Stomach (tissue), 8 donors: ENCODE measurements at regions not wholly inside any gene's neighbourhood (a gene's known extent, or its start where the extent isn't known, plus 50 kb on each side); places are given as distances from the start of the nearest gene placed in this dataset.

ENCODE experiments used
- DNase-seq, 2 donors: peaks; one replicate each; pipeline versions ENCODE4 v3.0.0 to v3.0.0-alpha.2; 2013 to 2019
- H3K27ac ChIP-seq, 5 donors: fragments of 200-600 bp in 4 of 5; sonication (generic) in 4 of 5; one replicate each; pipeline ENCODE4 v1.5.1; 2013 to 2019; ENCODE audit warnings: mild to moderate bottlenecking in 1 of 5, moderate library complexity in 1 of 5
- H3K27me3 ChIP-seq, 3 donors: fragments of 200-600 bp; sonication (generic); one replicate each; pipeline ENCODE4 v1.5.1; 2017 to 2019; ENCODE audit warnings: mixed run types in 1 of 3
- H3K36me3 ChIP-seq, 4 donors: fragments of 200-600 bp; sonication (generic); 1 replicate in 3 of 4; 2 replicates in 1 of 4; pipeline ENCODE4 v1.5.1; 2016 to 2019
- H3K4me1 ChIP-seq, 4 donors: fragments of 200-600 bp; sonication (generic); one replicate each; pipeline ENCODE4 v1.5.1; 2016 to 2019
- H3K4me3 ChIP-seq, 4 donors: fragments of 200-600 bp; sonication (generic) in 3 of 4; one replicate each; pipeline ENCODE4 v1.5.1; 2016 to 2019; ENCODE audit warnings: mild to moderate bottlenecking in 1 of 4
- H3K9me3 ChIP-seq, 4 donors: fragments of 200-600 bp; sonication (generic); one replicate each; pipeline ENCODE4 v1.5.1; 2016 to 2019
- EP300 ChIP-seq: sonication (generic); formaldehyde crosslinking; IDR thresholded peaks from one replicate; pipeline ENCODE4 v1.6.1; 2017; ENCODE audit warnings: antibody characterized with exemption
- POLR2A ChIP-seq, 4 donors: fragments of 450-650 bp; IDR thresholded peaks; one replicate each; pipeline ENCODE4 v1.6.1; 2016; ENCODE audit warnings: antibody characterized with exemption in 4 of 4, control low read depth in 2 of 4, mild to moderate bottlenecking in 1 of 4, moderate library complexity in 1 of 4
- POLR2AphosphoS5 ChIP-seq, 3 donors: sonication (generic); formaldehyde crosslinking; IDR thresholded peaks; one replicate each; pipeline ENCODE4 v1.6.1; 2016; ENCODE audit warnings: antibody characterized with exemption in 3 of 3
- WGBS, 5 donors: extraction: QIAGEN DNeasy Blood & Tissue Kit in 3 of 5; methylation state at CpG; one replicate each; pipeline versions ENCODE4 v1.1.5 to v1.1.7; 2013 to 2018; 5-methylcytosine and 5-hydroxymethylcytosine counted together
- intact Hi-C: fragments of 100-400 bp; cut with DNase I; formaldehyde crosslinking; loops from one replicate; pipeline ENCODE4 v1.15.1; 2023; ENCODE audit warnings: low total_unique reads
- TF ChIP-seq, protein P1 (sequence below), 7 experiments: fragments of 450-650 bp in 4 of 7; fragments of 200-600 bp in 3 of 7; sonication (generic) in 3 of 7; IDR thresholded peaks; one replicate each; pipeline ENCODE4 v1.5.1; 2016 to 2019; ENCODE audit warnings: antibody characterized with exemption in 7 of 7, control low read depth in 2 of 7, mild to moderate bottlenecking in 1 of 7
- donor health status: healthy with polysubstance abuse.
- donor health status: Bipolar disorder and iron deficiency.
- donor health status: healthy.

DNA sequence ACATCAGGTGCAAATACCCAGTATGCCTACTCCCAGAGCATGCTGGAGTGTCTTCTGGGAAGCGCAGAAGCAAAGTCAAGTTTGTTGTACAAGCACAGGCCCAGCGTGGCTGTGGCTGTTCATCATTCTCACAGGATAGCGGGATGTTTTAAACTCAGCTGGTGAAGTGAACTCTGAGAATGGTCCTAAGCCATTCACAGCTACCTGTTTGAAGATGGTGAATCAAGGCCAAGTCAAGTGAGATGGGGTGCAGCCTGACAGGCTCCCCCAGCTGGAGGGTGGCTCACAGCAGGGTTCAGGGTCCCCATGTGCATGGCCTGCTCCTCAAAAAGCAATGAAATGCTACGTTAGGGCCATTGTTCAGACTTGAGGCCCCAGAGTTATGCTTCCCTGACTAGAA, 304.7 kb upstream of the FOXQ1 start:
- H3K4me1 ChIP-seq = no peaks in the 10 kb centered on the region
- intact Hi-C loops = no loop called here
- WGBS, 5 donors = 64 to 90% (median 89%) methylated on average over 4 of the region's 4 CpGs
- H3K27ac ChIP-seq = no peak overlapping the region
- DNase-seq = no peak
- H3K9me3 ChIP-seq = peaks cover 0 to 5% (median 0%) of the 10 kb centered on the region in 4 donors
- no peak overlapping the region for H3K4me3 ChIP-seq
- no peaks in the 10 kb centered on the region for H3K27me3 ChIP-seq
- TF ChIP-seq POLR2AphosphoS5 (IDR thresholded peaks at IDR 0.05) (no peak), POLR2A (IDR thresholded peaks at IDR 0.05) (no peak), EP300 (no peak)
- TF ChIP-seq, protein P1, sequence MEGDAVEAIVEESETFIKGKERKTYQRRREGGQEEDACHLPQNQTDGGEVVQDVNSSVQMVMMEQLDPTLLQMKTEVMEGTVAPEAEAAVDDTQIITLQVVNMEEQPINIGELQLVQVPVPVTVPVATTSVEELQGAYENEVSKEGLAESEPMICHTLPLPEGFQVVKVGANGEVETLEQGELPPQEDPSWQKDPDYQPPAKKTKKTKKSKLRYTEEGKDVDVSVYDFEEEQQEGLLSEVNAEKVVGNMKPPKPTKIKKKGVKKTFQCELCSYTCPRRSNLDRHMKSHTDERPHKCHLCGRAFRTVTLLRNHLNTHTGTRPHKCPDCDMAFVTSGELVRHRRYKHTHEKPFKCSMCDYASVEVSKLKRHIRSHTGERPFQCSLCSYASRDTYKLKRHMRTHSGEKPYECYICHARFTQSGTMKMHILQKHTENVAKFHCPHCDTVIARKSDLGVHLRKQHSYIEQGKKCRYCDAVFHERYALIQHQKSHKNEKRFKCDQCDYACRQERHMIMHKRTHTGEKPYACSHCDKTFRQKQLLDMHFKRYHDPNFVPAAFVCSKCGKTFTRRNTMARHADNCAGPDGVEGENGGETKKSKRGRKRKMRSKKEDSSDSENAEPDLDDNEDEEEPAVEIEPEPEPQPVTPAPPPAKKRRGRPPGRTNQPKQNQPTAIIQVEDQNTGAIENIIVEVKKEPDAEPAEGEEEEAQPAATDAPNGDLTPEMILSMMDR (IDR thresholded peaks at IDR 0.05) = no peak
- H3K36me3 ChIP-seq = no peaks in the 10 kb centered on the region

DNA sequence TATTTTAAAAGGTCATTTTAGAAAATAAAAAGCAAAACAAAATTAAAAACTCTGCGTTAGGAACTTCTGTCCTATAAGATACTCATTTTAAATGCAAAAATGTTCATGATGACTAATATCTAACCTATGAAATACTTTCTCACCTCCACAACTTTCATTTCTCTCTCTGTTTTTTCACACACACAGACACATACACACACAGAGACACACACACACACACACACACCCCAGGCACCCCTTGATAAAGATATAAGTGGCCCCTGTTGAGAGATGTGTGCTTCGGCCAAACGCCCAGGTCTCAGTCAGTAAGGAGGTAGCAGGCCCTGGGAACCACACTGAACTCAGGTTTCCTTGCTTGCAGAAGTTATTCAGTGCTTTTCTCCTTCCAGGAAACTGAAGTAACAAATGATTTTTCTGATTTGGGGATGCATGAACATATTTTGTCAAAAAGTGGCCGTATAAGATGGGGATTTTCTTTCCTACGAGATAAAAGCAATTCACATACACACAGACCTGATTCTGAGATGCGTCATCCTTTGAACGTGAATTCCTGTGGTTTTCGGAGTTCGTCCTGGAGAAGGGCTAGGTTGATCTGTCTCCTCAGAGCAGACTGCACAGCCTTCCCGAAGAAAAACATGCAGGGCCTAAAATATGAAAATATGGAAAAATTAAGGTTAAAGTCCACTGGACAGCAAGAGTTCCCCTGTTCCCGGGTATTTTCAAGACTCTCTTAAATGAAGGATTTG, 306.8 kb upstream of the FOXQ1 start:
- Histone ChIP-seq H3K9me3 (no peaks in the 10 kb centered on the region), H3K27me3 (no peaks in the 10 kb centered on the region), H3K27ac (no peak overlapping the region), H3K36me3 (no peaks in the 10 kb centered on the region), H3K4me1 (no peaks in the 10 kb centered on the region), H3K4me3 (no peak overlapping the region)
- 86 to 95% (median 91%) methylated on average over 11 of the region's 11 CpGs for WGBS, 5 donors
- intact Hi-C loops = no loop called here
- TF ChIP-seq POLR2A (IDR thresholded peaks at IDR 0.05) (no peak), POLR2AphosphoS5 (IDR thresholded peaks at IDR 0.05) (no peak), EP300 (no peak)
- TF ChIP-seq, protein P1 (IDR thresholded peaks at IDR 0.05) = no peak
- DNase-seq = no peak

DNA sequence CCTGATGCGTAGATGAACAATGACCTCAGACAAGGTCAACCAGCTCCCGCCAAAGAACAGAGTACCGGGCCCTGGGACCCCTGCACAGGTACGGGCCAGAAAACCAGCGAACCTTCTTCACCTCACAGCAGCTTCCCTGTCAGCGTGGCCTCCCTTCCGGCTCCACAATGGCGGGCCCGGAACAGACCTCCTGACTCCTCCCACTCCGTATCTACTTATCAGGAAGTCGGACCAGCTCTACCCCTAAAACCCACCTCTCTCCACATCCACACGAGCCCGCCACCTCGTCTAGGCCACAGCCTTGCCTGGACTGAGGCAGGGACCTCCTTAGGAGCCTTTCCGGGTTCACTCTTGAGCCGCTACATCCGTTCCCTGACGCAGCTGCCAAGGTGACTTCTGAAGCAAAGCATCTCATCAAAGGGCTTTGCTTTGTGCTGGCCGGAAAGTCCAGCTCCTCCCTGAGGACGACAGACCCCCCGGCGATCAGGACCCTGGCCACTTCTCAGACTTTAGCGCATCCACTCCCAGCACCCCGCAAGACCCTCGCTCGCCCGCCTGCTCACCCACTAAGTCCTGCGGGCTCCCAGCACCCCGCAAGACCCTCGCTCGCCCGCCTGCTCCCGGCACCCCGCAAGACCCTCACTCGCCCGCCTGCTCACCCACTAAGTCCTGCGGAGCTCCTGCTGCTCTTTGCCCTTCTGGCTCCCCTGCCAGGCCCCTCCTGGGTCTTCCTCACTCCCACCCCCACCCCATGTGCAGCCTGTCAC, 308.3 kb upstream of the FOXQ1 start:
- TF ChIP-seq EP300 = no peak
- TF ChIP-seq POLR2A (IDR thresholded peaks at IDR 0.05) = no peak
- TF ChIP-seq, protein P1 (IDR thresholded peaks at IDR 0.05) = no peak
- TF ChIP-seq POLR2AphosphoS5 (IDR thresholded peaks at IDR 0.05) = no peak
- intact Hi-C loops = no loop called here

DNA sequence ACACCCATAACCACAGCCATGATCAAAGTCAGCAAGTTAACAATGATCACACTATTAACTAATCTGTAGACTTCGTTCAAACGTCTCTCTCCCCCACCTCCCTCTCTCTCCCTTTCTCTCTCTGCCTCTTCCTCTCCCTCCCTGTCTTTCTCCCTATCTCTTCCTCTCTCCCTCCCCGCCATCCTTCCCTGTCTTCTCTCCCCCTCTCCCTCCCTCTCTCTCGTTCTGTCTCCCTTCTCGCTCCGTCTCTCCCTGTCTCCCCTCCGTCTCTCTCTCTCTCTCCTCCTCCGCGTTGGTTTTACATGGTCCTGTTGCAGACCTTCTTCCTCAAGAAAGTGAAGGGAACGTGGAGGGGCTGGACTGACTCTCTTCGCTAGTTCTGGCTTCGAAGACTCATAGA, 308.9 kb upstream of the FOXQ1 start:
- WGBS, 5 donors = 81 to 89% (median 85%) methylated on average over 12 of the region's 12 CpGs
- H3K27ac ChIP-seq = no peak overlapping the region
- H3K4me3 ChIP-seq = no peak overlapping the region
- TF ChIP-seq POLR2A (IDR thresholded peaks at IDR 0.05) (no peak), EP300 (no peak), POLR2AphosphoS5 (IDR thresholded peaks at IDR 0.05) (no peak)
- TF ChIP-seq, protein P1 (IDR thresholded peaks at IDR 0.05) = no peak
- no peaks in the 10 kb centered on the region for H3K4me1 ChIP-seq
- no peak for DNase-seq
- intact Hi-C loops = no loop called here
- no peaks in the 10 kb centered on the region for H3K27me3 ChIP-seq
- H3K36me3 ChIP-seq = no peaks in the 10 kb centered on the region
- H3K9me3 ChIP-seq = no peaks in the 10 kb centered on the region

More for the DNA sequence above, 308.3 kb upstream of the FOXQ1 start:
- no peak for DNase-seq
- Histone ChIP-seq H3K4me3 (no peak overlapping the region), H3K36me3 (no peaks in the 10 kb centered on the region), H3K27me3 (no peaks in the 10 kb centered on the region), H3K27ac (no peak overlapping the region), H3K4me1 (no peaks in the 10 kb centered on the region), H3K9me3 (no peaks in the 10 kb centered on the region)
- 94 to 98% (median 96%) methylated on average over 37 of the region's 37 CpGs for WGBS, 5 donors
